Caco-2 (cell line): ENCODE measurements at regions not wholly inside any gene's neighbourhood (a gene's known extent, or its start where the extent isn't known, plus 50 kb on each side); places are given as distances from the start of the nearest gene placed in this dataset.

Experiments
- BruUV-seq: library from RNA; stranded (reverse); fragments of 400-500 nt; replicated peaks from 2 replicates; lab custom pipeline; 2021; lab: Mats Ljungman, UMichigan
- CTCF ChIA-PET: fragments of 300-600 bp; sonication (Branson Sonifier 250); formaldehyde crosslinking; loops from one replicate; lab custom pipeline; 2022; ENCODE audit warnings: antibody characterized with exemption; lab: Charles Lee
- POLR2A ChIA-PET: fragments of 300-600 bp; sonication (Branson Sonifier 250); formaldehyde crosslinking; loops from one replicate; lab custom pipeline; 2022; ENCODE audit warnings: antibody characterized with exemption; lab: Charles Lee
- DNase-seq, 2 experiments: peaks; one replicate each; pipeline versions ENCODE4 v3.0.0 to v3.0.0-alpha.2; 2020 to 2022
- H3K27me3 ChIP-seq: replicated peaks from 2 replicates; pipeline ENCODE4 v1.6.0; 2011; ENCODE audit warnings: low read length; ENCODE audit not compliant: control insufficient read depth, insufficient read depth
- H3K36me3 ChIP-seq: 2 replicates; pipeline ENCODE4 v1.5.1; 2011; ENCODE audit warnings: low read length; ENCODE audit not compliant: control insufficient read depth, insufficient read depth
- H3K4me1 ChIP-seq: fragments of 250-450 bp; sonication (Bioruptor Pico); 2 replicates; pipeline ENCODE4 v1.5.1; 2020; ENCODE audit warnings: mild to moderate bottlenecking
- H3K4me3 ChIP-seq: 2 replicates; pipeline ENCODE4 v1.5.1; 2011; ENCODE audit warnings: low read depth, mild to moderate bottlenecking, control low read depth, low read length
- H3K9me3 ChIP-seq: fragments of 250-450 bp; sonication (Bioruptor Pico); 2 replicates; pipeline ENCODE4 v1.5.1; 2020; ENCODE audit warnings: mild to moderate bottlenecking, moderate library complexity
- H3K27ac Mint-ChIP-seq: one replicate; pipeline ENCODE4 v1.8.0; 2022; ENCODE audit warnings: mixed read lengths; ENCODE audit not compliant: unreplicated experiment
- H3K27me3 Mint-ChIP-seq: one replicate; pipeline ENCODE4 v1.8.0; 2022; ENCODE audit warnings: mixed read lengths; ENCODE audit not compliant: insufficient read depth, unreplicated experiment
- H3K36me3 Mint-ChIP-seq: one replicate; pipeline ENCODE4 v1.8.0; 2022; ENCODE audit warnings: mild to moderate bottlenecking, mixed read lengths; ENCODE audit not compliant: insufficient read depth, unreplicated experiment
- H3K4me1 Mint-ChIP-seq: one replicate; pipeline ENCODE4 v1.8.0; 2022; ENCODE audit warnings: low read depth, mixed read lengths; ENCODE audit not compliant: unreplicated experiment
- H3K4me3 Mint-ChIP-seq: one replicate; pipeline ENCODE4 v1.8.0; 2022; ENCODE audit warnings: mild to moderate bottlenecking, moderate library complexity, mixed read lengths; ENCODE audit not compliant: unreplicated experiment
- H3K9me3 Mint-ChIP-seq: one replicate; pipeline ENCODE4 v1.8.0; 2022; ENCODE audit warnings: mixed read lengths; ENCODE audit not compliant: unreplicated experiment
- intact Hi-C: fragments of 100-400 bp; cut with micrococcal nuclease; formaldehyde crosslinking; loops from one replicate; pipeline ENCODE4 v1.10.0; 2022; ENCODE audit not compliant: unreplicated experiment
- TF ChIP-seq, protein P1 (sequence below), 2 experiments: fragments of 200-600 bp in 1 of 2; IDR thresholded peaks; 1 replicate in 1 of 2; 2 replicates in 1 of 2; pipeline versions ENCODE4 v1.5.1 to v1.8.0; 2011 to 2022; ENCODE audit warnings: antibody characterized with exemption in 1 of 2, control low read depth in 1 of 2, inconsistent platforms in 1 of 2, low read depth in 1 of 2, low read length in 1 of 2, mild to moderate bottlenecking in 1 of 2, moderate library complexity in 1 of 2; ENCODE audit not compliant: insufficient read depth in 1 of 2, severe bottlenecking in 1 of 2, unreplicated experiment in 1 of 2

DNA sequence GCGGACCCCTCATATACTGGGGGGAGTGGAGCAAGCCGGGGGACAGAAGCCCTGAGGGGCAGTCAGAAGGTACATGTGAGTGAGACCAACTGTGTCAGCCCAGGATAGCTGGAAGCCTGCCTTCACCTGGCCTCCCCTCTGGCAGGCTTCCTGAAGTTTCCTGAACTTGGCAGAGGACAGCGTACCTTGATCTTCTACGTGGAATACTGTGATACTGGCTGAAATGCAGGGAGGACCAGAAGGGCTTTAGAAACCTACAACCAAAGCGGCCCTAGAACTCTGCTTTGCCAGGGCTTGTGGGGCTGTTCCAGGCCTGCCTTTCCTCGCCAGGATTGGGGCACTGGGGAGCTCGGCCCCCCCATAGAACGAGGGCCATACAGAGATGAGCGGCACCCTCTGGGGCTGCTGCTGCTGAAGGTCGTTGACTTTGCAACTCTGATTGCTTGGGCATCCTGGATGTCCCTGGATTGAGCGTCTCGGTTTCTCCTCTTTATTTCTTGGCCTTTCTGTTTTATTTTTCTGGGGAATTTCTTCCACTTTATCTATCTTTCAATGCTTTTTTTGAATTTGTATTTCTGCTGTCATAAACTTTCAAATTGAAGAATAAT, 66.5 kb downstream of the SLC25A47 start:
- DNase-seq = no peak
- H3K36me3 Mint-ChIP-seq = no peaks in the 10 kb centered on the region
- H3K4me3 Mint-ChIP-seq = no peak overlapping the region
- no peak overlapping the region for H3K4me3 ChIP-seq
- H3K27me3 Mint-ChIP-seq = no peaks in the 10 kb centered on the region
- ChIA-PET CTCF (no interaction called here), POLR2A (no interaction called here)
- H3K27me3 ChIP-seq = no peaks in the 10 kb centered on the region
- no peak overlapping the region for H3K27ac Mint-ChIP-seq
- H3K9me3 Mint-ChIP-seq = no peaks in the 10 kb centered on the region
- no peaks in the 10 kb centered on the region for H3K36me3 ChIP-seq
- intact Hi-C loops = loop anchor here (10.0 kb wide), 2 partner anchors 515 to 1235 kb away; partner anchors contain the start of gene RTL1
- TF ChIP-seq, protein P1, sequence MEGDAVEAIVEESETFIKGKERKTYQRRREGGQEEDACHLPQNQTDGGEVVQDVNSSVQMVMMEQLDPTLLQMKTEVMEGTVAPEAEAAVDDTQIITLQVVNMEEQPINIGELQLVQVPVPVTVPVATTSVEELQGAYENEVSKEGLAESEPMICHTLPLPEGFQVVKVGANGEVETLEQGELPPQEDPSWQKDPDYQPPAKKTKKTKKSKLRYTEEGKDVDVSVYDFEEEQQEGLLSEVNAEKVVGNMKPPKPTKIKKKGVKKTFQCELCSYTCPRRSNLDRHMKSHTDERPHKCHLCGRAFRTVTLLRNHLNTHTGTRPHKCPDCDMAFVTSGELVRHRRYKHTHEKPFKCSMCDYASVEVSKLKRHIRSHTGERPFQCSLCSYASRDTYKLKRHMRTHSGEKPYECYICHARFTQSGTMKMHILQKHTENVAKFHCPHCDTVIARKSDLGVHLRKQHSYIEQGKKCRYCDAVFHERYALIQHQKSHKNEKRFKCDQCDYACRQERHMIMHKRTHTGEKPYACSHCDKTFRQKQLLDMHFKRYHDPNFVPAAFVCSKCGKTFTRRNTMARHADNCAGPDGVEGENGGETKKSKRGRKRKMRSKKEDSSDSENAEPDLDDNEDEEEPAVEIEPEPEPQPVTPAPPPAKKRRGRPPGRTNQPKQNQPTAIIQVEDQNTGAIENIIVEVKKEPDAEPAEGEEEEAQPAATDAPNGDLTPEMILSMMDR (IDR thresholded peaks at IDR 0.05; ENCODE audit: insufficient read depth in 1 of 2, low read depth in 1 of 2, low read length in 1 of 2, severe bottlenecking in 1 of 2, unreplicated experiment in 1 of 2) = no peak
- H3K4me1 Mint-ChIP-seq = peaks cover 7% of the 10 kb centered on the region
- no TSS peak for BruUV-seq
- H3K9me3 ChIP-seq = no peaks in the 10 kb centered on the region
- H3K4me1 ChIP-seq = 0 out of 2 replicates have a peak, but pooled peaks cover 8% of the 10 kb centered on the region

DNA sequence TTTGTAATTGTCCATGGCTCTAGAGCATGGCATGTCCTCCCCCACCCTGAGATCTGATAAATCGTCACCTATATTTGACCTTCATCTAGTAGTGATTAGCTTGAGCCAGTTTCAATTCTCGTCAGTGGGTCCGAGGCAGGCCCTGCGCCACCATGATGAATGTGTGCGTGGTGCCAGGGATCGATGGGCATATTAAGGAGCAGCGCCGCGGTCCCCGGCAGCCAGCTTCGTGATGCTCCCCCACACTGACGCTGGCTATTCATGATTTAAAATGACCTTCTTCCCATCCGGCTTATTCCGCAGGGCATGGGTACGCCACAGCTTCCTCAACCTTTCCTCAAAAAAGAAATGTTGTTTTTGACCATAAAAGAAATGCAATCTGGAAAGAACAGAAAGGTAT, 68.0 kb downstream of the SLC25A47 start:
- ChIA-PET POLR2A (no interaction called here), CTCF (interaction anchor here (0.6 kb wide), 1 partner anchor 118 kb away, joined by 4 read pairs; no protein-coding TSS in a partner anchor)
- Mint-ChIP-seq H3K4me1 (peaks cover 7% of the 10 kb centered on the region), H3K4me3 (no peak overlapping the region), H3K27me3 (no peaks in the 10 kb centered on the region), H3K9me3 (no peaks in the 10 kb centered on the region), H3K27ac (no peak overlapping the region), H3K36me3 (no peaks in the 10 kb centered on the region)
- Histone ChIP-seq H3K27me3 (no peaks in the 10 kb centered on the region), H3K4me3 (no peak overlapping the region), H3K9me3 (no peaks in the 10 kb centered on the region), H3K36me3 (no peaks in the 10 kb centered on the region), H3K4me1 (0 out of 2 replicates have a peak, but pooled peaks cover 1% of the 10 kb centered on the region)
- no TSS peak for BruUV-seq
- TF ChIP-seq, protein P1 (IDR thresholded peaks at IDR 0.05; ENCODE audit: insufficient read depth in 1 of 2, low read depth in 1 of 2, low read length in 1 of 2, severe bottlenecking in 1 of 2, unreplicated experiment in 1 of 2) = no peak
- intact Hi-C loops = no loop called here
- DNase-seq = no peak

DNA sequence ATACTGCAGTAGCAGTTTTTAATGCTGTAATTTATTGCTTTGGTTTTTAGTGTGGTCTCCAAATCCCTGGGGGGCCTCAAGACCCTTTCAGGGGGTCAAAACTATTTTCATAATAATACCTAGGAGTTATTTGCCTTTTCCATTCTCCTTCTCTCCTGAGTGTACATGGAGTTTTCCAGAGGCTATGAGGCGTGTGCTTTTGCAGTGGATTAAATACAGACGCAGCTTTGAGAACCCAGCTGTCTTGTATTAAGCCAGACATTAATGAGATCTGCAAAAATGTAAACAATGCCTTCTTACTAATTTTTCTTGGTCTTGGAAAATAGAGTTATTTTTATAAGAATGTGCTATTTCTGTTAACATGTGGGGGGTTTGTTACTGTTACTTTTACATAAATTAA, 68.6 kb downstream of the SLC25A47 start:
- BruUV-seq = no TSS peak
- H3K27me3 Mint-ChIP-seq = no peaks in the 10 kb centered on the region
- no peak overlapping the region for H3K27ac Mint-ChIP-seq
- no peaks in the 10 kb centered on the region for H3K36me3 ChIP-seq
- no peaks in the 10 kb centered on the region for H3K4me1 ChIP-seq
- H3K4me1 Mint-ChIP-seq = peaks cover 7% of the 10 kb centered on the region
- DNase-seq = no peak
- H3K9me3 Mint-ChIP-seq = no peaks in the 10 kb centered on the region
- intact Hi-C loops = no loop called here
- H3K27me3 ChIP-seq = no peaks in the 10 kb centered on the region
- H3K36me3 Mint-ChIP-seq = no peaks in the 10 kb centered on the region
- no peak overlapping the region for H3K4me3 Mint-ChIP-seq
- H3K4me3 ChIP-seq = no peak overlapping the region
- TF ChIP-seq, protein P1 (IDR thresholded peaks at IDR 0.05; ENCODE audit: insufficient read depth in 1 of 2, low read depth in 1 of 2, low read length in 1 of 2, severe bottlenecking in 1 of 2, unreplicated experiment in 1 of 2) = no peak
- ChIA-PET CTCF (no interaction called here), POLR2A (no interaction called here)
- no peaks in the 10 kb centered on the region for H3K9me3 ChIP-seq
